ENCODE measurements at regions not wholly inside any gene's neighbourhood (a gene's known extent, or its start where the extent isn't known, plus 50 kb on each side); places are given as distances from the start of the nearest gene placed in this dataset.

DNA sequence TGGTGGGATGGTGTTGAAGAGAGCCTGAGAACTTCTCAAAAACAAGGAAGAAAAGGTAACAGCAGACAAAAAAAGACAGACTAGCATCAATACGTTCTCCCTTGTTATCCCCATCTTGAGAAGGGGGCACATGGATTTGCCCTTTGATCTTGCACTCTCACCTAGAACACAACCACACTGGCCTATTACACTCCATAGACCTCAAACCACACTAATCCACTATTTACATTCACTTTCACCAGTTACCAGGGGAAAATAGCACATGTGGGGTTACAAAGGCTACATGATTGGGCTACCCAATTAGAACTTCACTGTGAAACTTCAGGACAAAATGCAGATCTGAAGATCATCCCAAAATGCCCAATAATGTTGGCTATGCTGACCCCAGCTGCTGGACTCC is 72.6 kb upstream of the SELENOP start:
- POLR2A ChIA-PET (ENCODE audit: unreplicated experiment), result no interaction called here
- no TSS peak for BruUV-seq (replicated peaks)
- H3K4me1 ChIP-seq (replicated peaks; ENCODE audit: insufficient read depth), result peaks cover 8% of the 10 kb centered on the region

DNA sequence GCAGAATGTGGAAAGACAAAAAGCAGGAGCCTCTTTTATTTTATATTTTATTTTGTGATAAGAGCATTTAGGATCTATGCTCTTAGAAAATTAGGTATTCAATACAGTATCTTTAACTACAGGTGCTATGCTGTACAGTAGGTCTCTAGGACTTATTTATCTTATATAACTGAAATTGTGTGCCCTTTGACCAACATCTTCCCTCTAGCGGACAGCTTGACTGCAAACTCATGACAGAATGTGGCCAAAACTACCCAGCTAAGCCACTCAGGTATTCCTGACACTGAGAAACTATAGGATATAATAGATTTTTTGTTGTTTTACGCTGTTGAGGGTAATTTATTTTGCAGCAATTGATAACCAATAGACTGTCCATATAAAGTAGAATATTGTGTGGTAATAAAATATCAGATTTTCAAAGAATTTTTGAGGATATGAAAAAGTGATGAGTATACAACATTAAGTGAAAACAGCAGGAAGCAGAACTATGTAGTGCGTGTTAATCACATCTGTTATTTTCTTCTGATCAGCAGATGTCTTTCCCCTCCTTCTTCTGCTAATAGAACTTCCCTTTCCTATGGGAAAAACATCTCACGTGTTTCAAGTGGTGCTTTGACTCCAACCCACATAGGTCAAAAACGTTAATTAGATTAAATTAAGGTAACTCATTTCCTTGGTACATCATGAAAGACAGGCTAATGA is 69.9 kb upstream of the SELENOP start:
- H3K27ac ChIP-seq, result no peak overlapping the region
- H3K9me2 ChIP-seq (ENCODE audit: insufficient read depth), result 0 out of 2 replicates have a peak, but pooled peaks cover 10% of the 10 kb centered on the region
- H3F3A ChIP-seq (ENCODE audit: insufficient read depth, low read depth), result no peaks in the 10 kb centered on the region
- H3K9me3 ChIP-seq (ENCODE audit: insufficient read depth, low read depth), result no peaks in the 10 kb centered on the region
- POLR2A ChIA-PET (ENCODE audit: unreplicated experiment), result no interaction called here
- no peaks in the 10 kb centered on the region for H3K27me3 ChIP-seq (ENCODE audit: insufficient read depth, low read depth)
- no peaks in the 10 kb centered on the region for H3K79me2 ChIP-seq (ENCODE audit: low read depth)
- no peak overlapping the region for H3K4me2 ChIP-seq
- no peak overlapping the region for H2AFZ ChIP-seq
- H4K20me1 ChIP-seq (ENCODE audit: insufficient read depth), result no peaks in the 10 kb centered on the region
- no TSS peak for BruUV-seq (replicated peaks)
- DNase-seq, result no peak
- H3K4me1 ChIP-seq (replicated peaks; ENCODE audit: insufficient read depth), result no peaks in the 10 kb centered on the region
- CTCF ChIA-PET, result no interaction called here
- no peaks in the 10 kb centered on the region for H3K36me3 ChIP-seq (ENCODE audit: low read depth)
- H3K4me3 ChIP-seq, result no peak overlapping the region
- intact Hi-C loops (cut with micrococcal nuclease; ENCODE audit: unreplicated experiment), result loop anchor here (10.0 kb wide), 1 partner anchor 367 kb away; no protein-coding TSS in a partner anchor
- no peak for TF ChIP-seq EZH2 (IDR thresholded peaks at IDR 0.05; ENCODE audit: low read depth)
- TF ChIP-seq, protein P1, sequence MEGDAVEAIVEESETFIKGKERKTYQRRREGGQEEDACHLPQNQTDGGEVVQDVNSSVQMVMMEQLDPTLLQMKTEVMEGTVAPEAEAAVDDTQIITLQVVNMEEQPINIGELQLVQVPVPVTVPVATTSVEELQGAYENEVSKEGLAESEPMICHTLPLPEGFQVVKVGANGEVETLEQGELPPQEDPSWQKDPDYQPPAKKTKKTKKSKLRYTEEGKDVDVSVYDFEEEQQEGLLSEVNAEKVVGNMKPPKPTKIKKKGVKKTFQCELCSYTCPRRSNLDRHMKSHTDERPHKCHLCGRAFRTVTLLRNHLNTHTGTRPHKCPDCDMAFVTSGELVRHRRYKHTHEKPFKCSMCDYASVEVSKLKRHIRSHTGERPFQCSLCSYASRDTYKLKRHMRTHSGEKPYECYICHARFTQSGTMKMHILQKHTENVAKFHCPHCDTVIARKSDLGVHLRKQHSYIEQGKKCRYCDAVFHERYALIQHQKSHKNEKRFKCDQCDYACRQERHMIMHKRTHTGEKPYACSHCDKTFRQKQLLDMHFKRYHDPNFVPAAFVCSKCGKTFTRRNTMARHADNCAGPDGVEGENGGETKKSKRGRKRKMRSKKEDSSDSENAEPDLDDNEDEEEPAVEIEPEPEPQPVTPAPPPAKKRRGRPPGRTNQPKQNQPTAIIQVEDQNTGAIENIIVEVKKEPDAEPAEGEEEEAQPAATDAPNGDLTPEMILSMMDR (conservative IDR thresholded peaks at IDR 0.05), result no peak

More for the DNA sequence above, 72.6 kb upstream of the SELENOP start:
- H2AFZ ChIP-seq, result no peak overlapping the region
- no peaks in the 10 kb centered on the region for H3K27me3 ChIP-seq (ENCODE audit: insufficient read depth, low read depth)
- no peaks in the 10 kb centered on the region for H3K79me2 ChIP-seq (ENCODE audit: low read depth)
- no peaks in the 10 kb centered on the region for H3F3A ChIP-seq (ENCODE audit: insufficient read depth, low read depth)
- 0 out of 2 replicates have a peak, but pooled peaks cover 4% of the 10 kb centered on the region for H3K9me2 ChIP-seq (ENCODE audit: insufficient read depth)
- no peak overlapping the region for H3K4me2 ChIP-seq
- no peaks in the 10 kb centered on the region for H3K9me3 ChIP-seq (ENCODE audit: insufficient read depth, low read depth)
- no peaks in the 10 kb centered on the region for H3K36me3 ChIP-seq (ENCODE audit: low read depth)
- CTCF ChIA-PET, result no interaction called here
- no peaks in the 10 kb centered on the region for H4K20me1 ChIP-seq (ENCODE audit: insufficient read depth)
- H3K4me3 ChIP-seq, result no peak overlapping the region
- DNase-seq, result no peak
- no peak for TF ChIP-seq EZH2 (IDR thresholded peaks at IDR 0.05; ENCODE audit: low read depth)
- TF ChIP-seq, protein P1 (conservative IDR thresholded peaks at IDR 0.05), result no peak
- intact Hi-C loops (cut with micrococcal nuclease; ENCODE audit: unreplicated experiment), result loop anchor here (1.0 to 10.0 kb wide), 2 partner anchors 136 to 370 kb away; no protein-coding TSS in a partner anchor
- no peak overlapping the region for H3K27ac ChIP-seq

DNA sequence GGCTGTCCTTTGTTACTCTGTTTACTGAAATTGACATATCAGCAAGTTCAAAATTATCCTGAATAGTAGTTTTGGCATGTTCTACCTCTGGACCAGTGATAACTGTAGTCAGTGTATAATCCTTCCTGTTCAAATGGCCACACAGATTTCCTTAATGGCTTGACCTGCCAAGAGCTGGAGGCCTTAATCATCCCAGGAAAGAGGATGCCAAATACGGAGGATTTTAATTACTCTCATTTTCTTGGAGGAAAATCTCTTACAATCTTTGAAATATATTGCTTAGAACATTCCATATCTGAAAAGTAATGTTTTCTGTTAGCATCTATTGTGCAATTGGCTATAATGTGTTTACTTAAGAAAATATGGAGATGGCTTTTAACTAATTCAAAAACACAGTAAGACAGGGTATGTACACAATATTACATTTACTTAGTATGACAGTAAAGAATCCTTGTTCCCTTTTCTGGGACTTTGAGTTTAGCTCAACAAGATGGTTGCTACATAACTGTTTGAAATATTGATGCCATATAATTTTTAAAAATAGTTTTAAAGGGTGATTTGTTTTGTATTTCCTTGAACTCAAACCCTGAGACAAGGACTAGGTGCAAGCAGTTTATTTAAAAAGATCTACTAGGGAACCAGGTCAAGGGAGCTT is 68.9 kb upstream of the SELENOP start:
- intact Hi-C loops (cut with micrococcal nuclease; ENCODE audit: unreplicated experiment), result loop anchor here (10.0 kb wide), 1 partner anchor 366 kb away; no protein-coding TSS in a partner anchor
- no peaks in the 10 kb centered on the region for H3K79me2 ChIP-seq (ENCODE audit: low read depth)
- no peak overlapping the region for H3K4me2 ChIP-seq

More for the DNA sequence above, 68.9 kb upstream of the SELENOP start:
- 0 out of 2 replicates have a peak, but pooled peaks cover 10% of the 10 kb centered on the region for H3K9me2 ChIP-seq (ENCODE audit: insufficient read depth)
- H3K9me3 ChIP-seq (ENCODE audit: insufficient read depth, low read depth), result no peaks in the 10 kb centered on the region
- no peaks in the 10 kb centered on the region for H3F3A ChIP-seq (ENCODE audit: insufficient read depth, low read depth)
- no peaks in the 10 kb centered on the region for H3K4me1 ChIP-seq (replicated peaks; ENCODE audit: insufficient read depth)
- H2AFZ ChIP-seq, result no peak overlapping the region
- no peaks in the 10 kb centered on the region for H3K36me3 ChIP-seq (ENCODE audit: low read depth)
- no peaks in the 10 kb centered on the region for H3K27me3 ChIP-seq (ENCODE audit: insufficient read depth, low read depth)
- DNase-seq, result no peak
- H4K20me1 ChIP-seq (ENCODE audit: insufficient read depth), result no peaks in the 10 kb centered on the region
- ChIA-PET POLR2A (ENCODE audit: unreplicated experiment) (no interaction called here), CTCF (interaction anchor here (0.6 kb wide), 1 partner anchor 241 kb away, joined by 12 read pairs; no protein-coding TSS in a partner anchor)
- no peak overlapping the region for H3K4me3 ChIP-seq
- H3K27ac ChIP-seq, result no peak overlapping the region
- no TSS peak for BruUV-seq (replicated peaks)
- TF ChIP-seq, protein P1 (conservative IDR thresholded peaks at IDR 0.05), result no peak
- no peak for TF ChIP-seq EZH2 (IDR thresholded peaks at IDR 0.05; ENCODE audit: low read depth)
